ENCODE measurements at regions not wholly inside any gene's neighbourhood (a gene's known extent, or its start where the extent isn't known, plus 50 kb on each side); places are given as distances from the start of the nearest gene placed in this dataset.

- no peak for DNase-seq
These were observed 87.7 kb downstream of the ERCC5 start for GRCh38 chr13:102933523-102933922.

GRCh38 chr13:102933122-102933521 is 87.3 kb downstream of the ERCC5 start:
- no peak for DNase-seq

- no peak for DNase-seq
These were observed 86.5 kb downstream of the ERCC5 start for GRCh38 chr13:102932331-102932730.

GRCh38 chr13:102930566-102930965 is 84.7 kb downstream of the ERCC5 start:
- DNase-seq = no peak

GRCh38 chr13:102928941-102929675 is 83.3 kb downstream of the ERCC5 start:
- DNase-seq = no peak

Measured in NCI-H748 treated with DMSO at 0.1 percent for 48 hours (cell line).